Activated CD4-positive, alpha-beta T cell treated with anti-CD3 and anti-CD28 coated beads, Interleukin-10, Interleukin-2, amounts not matched to agents 100 ng/mL and 50 ng/mL, durations not matched to agents 16 hours and 8 hours (primary cell): ENCODE measurements at regions not wholly inside any gene's neighbourhood (a gene's known extent, or its start where the extent isn't known, plus 50 kb on each side); places are given as distances from the start of the nearest gene placed in this dataset.
"Not testable (repeated sequence)": the region's sequence is repeated elsewhere in the genome, so short reads cannot be mapped to it uniquely, and the experiment has no call there.

Experiments
- DNase-seq: peaks from one replicate; pipeline ENCODE4 v3.0.0-alpha.2; 2020

- DNase-seq: peak; percentile 40
These were observed 65.8 kb downstream of the MTX3 start for GRCh38 chr5:79924936-79925893.

- DNase-seq: no peak
These were observed 67.6 kb downstream of the MTX3 start for GRCh38 chr5:79923431-79923830.

GRCh38 chr5:79922626-79923025, 68.4 kb downstream of the MTX3 start:
- DNase-seq: no peak

GRCh38 chr5:79907452-79907851, 83.6 kb downstream of the MTX3 start:
- not testable (repeated sequence) for DNase-seq

- DNase-seq: not testable (repeated sequence)
These were observed 88.5 kb downstream of the MTX3 start for GRCh38 chr5:79902571-79902970.

- no peak for DNase-seq
These were observed 89.4 kb downstream of the MTX3 start for GRCh38 chr5:79901631-79902030.

- no peak for DNase-seq
These were observed 92.5 kb downstream of the MTX3 start for GRCh38 chr5:79898611-79899010.

GRCh38 chr5:79893976-79894375, 97.1 kb downstream of the MTX3 start:
- DNase-seq: no peak

GRCh38 chr5:79893485-79893884, 97.6 kb downstream of the MTX3 start:
- no peak for DNase-seq

GRCh38 chr5:79890930-79891249, 100.2 kb downstream of the MTX3 start:
- DNase-seq: no peak

- DNase-seq: no peak
These were observed 100.7 kb downstream of the MTX3 start for GRCh38 chr5:79890119-79890929.

GRCh38 chr5:79888643-79889042, 102.4 kb downstream of the MTX3 start:
- DNase-seq: no peak

GRCh38 chr5:79886925-79887655, 104.0 kb downstream of the MTX3 start:
- no peak for DNase-seq

- DNase-seq: no peak
These were observed 104.6 kb downstream of the MTX3 start for GRCh38 chr5:79886456-79886855.

- not testable (repeated sequence) for DNase-seq
These were observed 111.2 kb downstream of the MTX3 start for GRCh38 chr5:79879880-79880279.

GRCh38 chr5:79878721-79879336, 112.2 kb downstream of the MTX3 start:
- DNase-seq: peak; percentile 54

GRCh38 chr5:79878136-79878679, 112.9 kb downstream of the MTX3 start:
- no peak for DNase-seq

- no peak for DNase-seq
These were observed 114.6 kb downstream of the MTX3 start for GRCh38 chr5:79876456-79876855.

- no peak for DNase-seq
These were observed 115.8 kb downstream of the MTX3 start for GRCh38 chr5:79875230-79875629.

GRCh38 chr5:79873187-79873586, 117.9 kb downstream of the MTX3 start:
- no peak for DNase-seq

- no peak for DNase-seq
These were observed 118.8 kb downstream of the MTX3 start for GRCh38 chr5:79872291-79872690.

- DNase-seq: no peak
These were observed 119.5 kb downstream of the MTX3 start for GRCh38 chr5:79871364-79872120.
